Loucy (cell line): ENCODE measurements at regions not wholly inside any gene's neighbourhood (a gene's known extent, or its start where the extent isn't known, plus 50 kb on each side); places are given as distances from the start of the nearest gene placed in this dataset.

Experiments
- H2AFZ ChIP-seq: fragments of 200-600 bp; sonication (generic); 2 replicates; pipeline ENCODE4 v1.6.0; 2016; ENCODE audit warnings: antibody characterized with exemption, mild to moderate bottlenecking, low read length, moderate library complexity
- H3F3A ChIP-seq: fragments of 200-600 bp; 2 replicates; pipeline ENCODE4 v1.6.0; 2016; ENCODE audit warnings: antibody characterized with exemption, low read depth, mild to moderate bottlenecking
- H3K27me3 ChIP-seq: fragments of 200-600 bp; sonication (generic); 2 replicates; pipeline ENCODE4 v1.6.1; 2014; ENCODE audit warnings: low read length, mild to moderate bottlenecking; ENCODE audit not compliant: insufficient read depth, poor library complexity, severe bottlenecking
- H3K36me3 ChIP-seq: fragments of 200-600 bp; sonication (generic); 2 replicates; pipeline ENCODE4 v1.6.1; 2016; ENCODE audit warnings: low read length; ENCODE audit not compliant: insufficient read depth
- H3K4me1 ChIP-seq: fragments of 200-600 bp; sonication (generic); 2 replicates; pipeline ENCODE4 v1.5.1; 2014; ENCODE audit warnings: low read length, mild to moderate bottlenecking; ENCODE audit not compliant: insufficient read depth, poor library complexity, severe bottlenecking
- H3K4me2 ChIP-seq: fragments of 200-600 bp; sonication (generic); 2 replicates; pipeline ENCODE4 v1.6.0; 2014; ENCODE audit warnings: antibody characterized with exemption, low read length, low read depth, mild to moderate bottlenecking; ENCODE audit not compliant: poor library complexity, severe bottlenecking
- H3K4me3 ChIP-seq: fragments of 200-600 bp; sonication (generic); 2 replicates; pipeline ENCODE4 v1.5.1; 2014; ENCODE audit warnings: low read length, mild to moderate bottlenecking, mixed read lengths; ENCODE audit not compliant: poor library complexity, severe bottlenecking
- H3K79me2 ChIP-seq: fragments of 200-600 bp; sonication (generic); 2 replicates; pipeline ENCODE4 v1.6.1; 2014; ENCODE audit warnings: low read length; ENCODE audit not compliant: insufficient read depth
- H3K9ac ChIP-seq: fragments of 200-600 bp; sonication (generic); 2 replicates; pipeline ENCODE4 v1.6.0; 2014; ENCODE audit warnings: mild to moderate bottlenecking, low read depth, low read length, moderate library complexity; ENCODE audit not compliant: poor library complexity, severe bottlenecking
- H3K9me2 ChIP-seq: fragments of 200-600 bp; sonication (generic); replicated peaks from 2 replicates; pipeline ENCODE4 v1.6.1; 2016; ENCODE audit warnings: low read depth, low read length, mixed read lengths
- H3K9me3 ChIP-seq: fragments of 200-600 bp; sonication (generic); 2 replicates; pipeline ENCODE4 v1.6.1; 2014; ENCODE audit warnings: mild to moderate bottlenecking, antibody characterized with exemption, low read length, low read depth; ENCODE audit not compliant: insufficient read depth
- H4K20me1 ChIP-seq: fragments of 200-600 bp; sonication (generic); 2 replicates; pipeline ENCODE4 v1.6.0; 2014; ENCODE audit warnings: antibody characterized with exemption, low read length, mild to moderate bottlenecking; ENCODE audit not compliant: insufficient read depth, poor library complexity, severe bottlenecking
- EZH2phosphoT487 ChIP-seq: fragments of 200-600 bp; IDR thresholded peaks from 2 replicates; pipeline ENCODE4 v1.6.1; 2018; ENCODE audit warnings: antibody characterized with exemption, mild to moderate bottlenecking, moderate library complexity, borderline replicate concordance
- TF ChIP-seq, protein P1 (sequence below): fragments of 200-600 bp; sonication (generic); conservative IDR thresholded peaks from 2 replicates; pipeline ENCODE4 v1.5.1; 2014; ENCODE audit warnings: mild to moderate bottlenecking, antibody characterized with exemption, low read length

DNA sequence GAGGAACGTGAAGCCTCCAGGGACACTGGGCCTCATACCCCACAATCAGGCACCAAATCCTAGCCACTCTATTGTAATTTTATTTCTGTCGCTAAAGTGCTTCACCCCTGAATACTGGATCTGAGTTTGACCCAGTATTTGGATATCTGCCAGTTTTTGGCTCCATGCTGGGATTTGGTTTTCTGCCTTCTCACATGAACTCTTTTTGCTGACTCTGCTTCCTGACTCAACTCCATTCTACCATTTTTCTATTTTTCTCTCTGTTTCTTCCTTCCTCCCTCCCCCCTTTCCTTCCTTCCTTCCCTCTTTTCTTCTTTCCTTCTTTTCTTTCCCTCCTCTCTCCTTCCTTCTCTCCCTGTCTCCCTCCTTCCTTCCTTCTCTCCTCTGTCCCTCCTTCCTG lies 151.3 kb upstream of the GJB5 start:
- Histone ChIP-seq H3K4me2 (no peak overlapping the region), H3K27me3 (no peaks in the 10 kb centered on the region), H3K9me3 (no peaks in the 10 kb centered on the region), H2AFZ (no peak overlapping the region), H3K9me2 (no peaks in the 10 kb centered on the region), H3F3A (no peaks in the 10 kb centered on the region), H3K9ac (no peak overlapping the region), H3K79me2 (no peaks in the 10 kb centered on the region), H3K4me3 (no peak overlapping the region), H3K36me3 (no peaks in the 10 kb centered on the region), H4K20me1 (no peaks in the 10 kb centered on the region), H3K4me1 (no peaks in the 10 kb centered on the region)
- no peak for TF ChIP-seq EZH2phosphoT487

DNA sequence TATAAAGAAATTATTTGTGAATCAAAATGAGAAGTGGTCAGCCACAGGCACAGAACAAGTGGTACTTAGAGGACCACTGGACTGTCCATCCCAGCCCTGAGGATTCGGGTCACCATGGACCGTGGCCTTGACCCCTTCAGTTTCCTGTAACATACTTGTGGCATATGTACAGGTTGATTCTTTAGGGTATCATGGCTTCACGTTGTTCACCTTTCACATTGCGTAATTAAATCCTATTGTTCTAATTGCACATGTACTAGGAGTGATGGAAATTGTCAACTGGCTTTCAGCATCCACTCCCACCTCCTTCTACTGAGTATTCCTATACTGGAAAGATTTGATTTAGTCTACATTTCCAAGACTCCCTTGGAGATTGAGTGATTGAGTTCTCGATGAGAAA lies 148.3 kb upstream of the GJB5 start:
- no peaks in the 10 kb centered on the region for H3F3A ChIP-seq
- H3K79me2 ChIP-seq: no peaks in the 10 kb centered on the region
- no peaks in the 10 kb centered on the region for H4K20me1 ChIP-seq
- no peak overlapping the region for H2AFZ ChIP-seq
- no peaks in the 10 kb centered on the region for H3K9me3 ChIP-seq
- no peaks in the 10 kb centered on the region for H3K36me3 ChIP-seq
- H3K4me3 ChIP-seq: no peak overlapping the region
- TF ChIP-seq, protein P1, sequence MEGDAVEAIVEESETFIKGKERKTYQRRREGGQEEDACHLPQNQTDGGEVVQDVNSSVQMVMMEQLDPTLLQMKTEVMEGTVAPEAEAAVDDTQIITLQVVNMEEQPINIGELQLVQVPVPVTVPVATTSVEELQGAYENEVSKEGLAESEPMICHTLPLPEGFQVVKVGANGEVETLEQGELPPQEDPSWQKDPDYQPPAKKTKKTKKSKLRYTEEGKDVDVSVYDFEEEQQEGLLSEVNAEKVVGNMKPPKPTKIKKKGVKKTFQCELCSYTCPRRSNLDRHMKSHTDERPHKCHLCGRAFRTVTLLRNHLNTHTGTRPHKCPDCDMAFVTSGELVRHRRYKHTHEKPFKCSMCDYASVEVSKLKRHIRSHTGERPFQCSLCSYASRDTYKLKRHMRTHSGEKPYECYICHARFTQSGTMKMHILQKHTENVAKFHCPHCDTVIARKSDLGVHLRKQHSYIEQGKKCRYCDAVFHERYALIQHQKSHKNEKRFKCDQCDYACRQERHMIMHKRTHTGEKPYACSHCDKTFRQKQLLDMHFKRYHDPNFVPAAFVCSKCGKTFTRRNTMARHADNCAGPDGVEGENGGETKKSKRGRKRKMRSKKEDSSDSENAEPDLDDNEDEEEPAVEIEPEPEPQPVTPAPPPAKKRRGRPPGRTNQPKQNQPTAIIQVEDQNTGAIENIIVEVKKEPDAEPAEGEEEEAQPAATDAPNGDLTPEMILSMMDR: no peak
- no peak for TF ChIP-seq EZH2phosphoT487
- no peaks in the 10 kb centered on the region for H3K9me2 ChIP-seq
- no peak overlapping the region for H3K4me2 ChIP-seq
- no peaks in the 10 kb centered on the region for H3K27me3 ChIP-seq
- no peak overlapping the region for H3K9ac ChIP-seq
- H3K4me1 ChIP-seq: no peaks in the 10 kb centered on the region

DNA sequence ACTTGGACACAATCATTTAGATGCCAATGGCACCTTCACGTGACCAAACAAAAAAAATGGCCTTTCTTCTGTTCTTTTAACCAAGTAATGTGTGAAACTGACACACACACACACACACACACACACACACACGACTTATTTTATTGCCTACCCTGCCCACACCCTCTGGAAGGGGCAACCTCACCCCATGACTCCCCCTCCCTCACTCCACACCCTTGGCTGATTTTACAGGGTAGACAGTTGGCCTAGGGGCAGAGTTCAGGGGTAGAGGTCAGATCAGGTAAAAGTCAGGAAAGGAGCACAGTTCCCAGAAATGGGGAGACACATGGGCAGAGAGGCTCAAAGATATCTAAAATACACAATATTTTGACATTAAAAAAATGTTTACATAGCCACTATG lies 144.8 kb upstream of the GJB5 start:
- Histone ChIP-seq H3K27me3 (no peaks in the 10 kb centered on the region), H3F3A (no peaks in the 10 kb centered on the region), H3K9me3 (no peaks in the 10 kb centered on the region), H3K4me2 (no peak overlapping the region), H2AFZ (no peak overlapping the region), H3K79me2 (no peaks in the 10 kb centered on the region), H3K36me3 (no peaks in the 10 kb centered on the region), H3K4me3 (no peak overlapping the region), H3K9me2 (no peaks in the 10 kb centered on the region), H3K4me1 (no peaks in the 10 kb centered on the region), H4K20me1 (no peaks in the 10 kb centered on the region), H3K9ac (no peak overlapping the region)
- TF ChIP-seq EZH2phosphoT487: no peak
- TF ChIP-seq, protein P1: no peak

DNA sequence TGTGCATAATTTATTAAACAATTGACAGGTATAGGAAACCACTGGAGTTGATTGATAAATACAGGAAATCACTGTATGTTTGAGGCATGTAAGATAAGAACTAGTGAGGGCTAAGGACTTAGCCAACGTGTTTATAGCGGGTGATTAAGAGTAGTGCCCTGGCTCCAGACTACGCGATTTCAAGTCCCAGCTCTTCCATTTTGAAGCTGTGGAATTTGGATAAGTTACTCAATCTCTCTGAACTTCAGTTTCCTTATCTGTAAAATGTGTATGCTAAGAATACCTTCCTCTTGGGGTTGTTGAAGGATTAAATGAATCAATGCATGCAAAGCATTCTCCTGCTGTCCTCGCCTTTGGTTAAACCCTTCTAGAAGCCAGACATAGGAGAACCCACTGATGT lies 143.3 kb upstream of the GJB5 start:
- Histone ChIP-seq H3K36me3 (no peaks in the 10 kb centered on the region), H3K9ac (no peak overlapping the region), H3K27me3 (no peaks in the 10 kb centered on the region), H3K9me2 (no peaks in the 10 kb centered on the region), H3K4me3 (no peak overlapping the region), H3K9me3 (no peaks in the 10 kb centered on the region), H2AFZ (no peak overlapping the region), H3K79me2 (no peaks in the 10 kb centered on the region), H3K4me2 (no peak overlapping the region), H4K20me1 (no peaks in the 10 kb centered on the region), H3F3A (no peaks in the 10 kb centered on the region), H3K4me1 (no peaks in the 10 kb centered on the region)
- no peak for TF ChIP-seq EZH2phosphoT487
- TF ChIP-seq, protein P1: no peak
